GM23248 (cell line): ENCODE measurements at regions not wholly inside any gene's neighbourhood (a gene's known extent, or its start where the extent isn't known, plus 50 kb on each side); places are given as distances from the start of the nearest gene placed in this dataset.

ENCODE experiments used
- DNase-seq: peaks from one replicate; pipeline ENCODE4 v3.0.0-alpha.2; 2015
- H2AFZ ChIP-seq: fragments of 200-600 bp; sonication (generic); 2 replicates; pipeline ENCODE4 v1.6.1; 2016; ENCODE audit warnings: antibody characterized with exemption
- H3F3A ChIP-seq: fragments of 200-600 bp; sonication (generic); 2 replicates; pipeline ENCODE4 v1.6.1; 2016; ENCODE audit warnings: mild to moderate bottlenecking, antibody characterized with exemption, mixed run types; ENCODE audit not compliant: insufficient read depth
- H3K27ac ChIP-seq: fragments of 200-600 bp; sonication (generic); 2 replicates; pipeline ENCODE4 v1.5.1; 2016; ENCODE audit warnings: mild to moderate bottlenecking
- H3K27me3 ChIP-seq: fragments of 200-600 bp; sonication (generic); replicated peaks from 2 replicates; pipeline ENCODE4 v1.6.1; 2016; ENCODE audit warnings: mild to moderate bottlenecking; ENCODE audit not compliant: insufficient read depth
- H3K36me3 ChIP-seq: fragments of 200-600 bp; sonication (generic); 2 replicates; pipeline ENCODE4 v1.6.1; 2016; ENCODE audit warnings: low read depth, mild to moderate bottlenecking
- H3K4me1 ChIP-seq: fragments of 200-600 bp; sonication (generic); 2 replicates; pipeline ENCODE4 v1.6.1; 2016; ENCODE audit warnings: mild to moderate bottlenecking; ENCODE audit not compliant: insufficient read depth
- H3K4me2 ChIP-seq: fragments of 200-600 bp; sonication (generic); one replicate; pipeline ENCODE4 v1.6.1; 2016; ENCODE audit warnings: mild to moderate bottlenecking; ENCODE audit not compliant: unreplicated experiment
- H3K4me3 ChIP-seq: fragments of 200-600 bp; sonication (generic); 2 replicates; pipeline ENCODE4 v1.5.1; 2016; ENCODE audit warnings: mild to moderate bottlenecking
- H3K79me2 ChIP-seq: fragments of 200-600 bp; sonication (generic); 2 replicates; pipeline ENCODE4 v1.6.1; 2016; ENCODE audit warnings: mild to moderate bottlenecking; ENCODE audit not compliant: insufficient read depth
- H3K9ac ChIP-seq: fragments of 200-600 bp; sonication (generic); 2 replicates; pipeline ENCODE4 v1.6.1; 2016; ENCODE audit warnings: mild to moderate bottlenecking
- H3K9me2 ChIP-seq: fragments of 200-600 bp; sonication (generic); 2 replicates; pipeline ENCODE4 v1.6.1; 2016; ENCODE audit warnings: mixed run types, mild to moderate bottlenecking, moderate library complexity; ENCODE audit not compliant: insufficient read depth
- H3K9me3 ChIP-seq: fragments of 200-600 bp; sonication (generic); one replicate; pipeline ENCODE4 v1.6.1; 2017; ENCODE audit warnings: low read depth
- H4K20me1 ChIP-seq: fragments of 200-600 bp; sonication (generic); 2 replicates; pipeline ENCODE4 v1.6.0; 2016; ENCODE audit not compliant: insufficient read depth
- EZH2 ChIP-seq: fragments of 200-600 bp; sonication (generic); IDR thresholded peaks from 2 replicates; pipeline ENCODE4 v1.6.1; 2018; ENCODE audit warnings: antibody characterized with exemption, mild to moderate bottlenecking; ENCODE audit not compliant: insufficient read depth, poor library complexity, severe bottlenecking
- EZH2phosphoT487 ChIP-seq: fragments of 200-600 bp; sonication (generic); IDR thresholded peaks from 2 replicates; pipeline ENCODE4 v1.6.1; 2018; ENCODE audit warnings: antibody characterized with exemption, moderate library complexity, mild to moderate bottlenecking, low read depth; ENCODE audit not compliant: insufficient read depth
- WGBS, 2 experiments: methylation state at CpG; one replicate each; pipeline ENCODE4 v1.1.6; 2015 to 2017; ENCODE audit warnings: low lambda C conversion rate in 2 of 2, low coverage in 1 of 2; ENCODE audit errors: missing lambda C conversion rate in 2 of 2; 5-methylcytosine and 5-hydroxymethylcytosine counted together
- in situ Hi-C: fragments of 300-500 bp; cut with MboI; formaldehyde crosslinking; loops from 2 replicates; pipeline ENCODE4 v1.15.0; 2020

- 64 to 67% methylated on average over 6 of the region's 6 CpGs for WGBS, 2 experiments
Observed at GRCh38 chr10:21099291-21100062, 202.4 kb upstream of the NEBL start.

GRCh38 chr10:21097926-21098355, 200.8 kb upstream of the NEBL start:
- Histone ChIP-seq H3K9me3 (no peaks in the 10 kb centered on the region), H4K20me1 (no peaks in the 10 kb centered on the region), H3K4me3 (no peak overlapping the region), H2AFZ (no peak overlapping the region), H3K36me3 (no peaks in the 10 kb centered on the region), H3K9me2 (no peaks in the 10 kb centered on the region), H3K27me3 (no peaks in the 10 kb centered on the region), H3K9ac (no peak overlapping the region), H3K79me2 (no peaks in the 10 kb centered on the region), H3K4me2 (no peak overlapping the region), H3K4me1 (peaks cover 11% of the 10 kb centered on the region), H3F3A (no peaks in the 10 kb centered on the region), H3K27ac (peak overlapping the region; percentile 38)
- in situ Hi-C loops, result loop anchor here (25.0 kb wide), 1 partner anchor 389 kb away; no protein-coding TSS in a partner anchor
- TF ChIP-seq EZH2, result no peak
- TF ChIP-seq EZH2phosphoT487, result no peak
- no peak for DNase-seq
- WGBS, 2 experiments, result 93 to 95% methylated on average over 5 of the region's 5 CpGs

More at GRCh38 chr10:21099291-21100062, 202.4 kb upstream of the NEBL start:
- DNase-seq, result no peak
- no peak for TF ChIP-seq EZH2
- no peak for TF ChIP-seq EZH2phosphoT487
- no peak overlapping the region for H3K4me3 ChIP-seq
- peaks cover 11% of the 10 kb centered on the region for H3K4me1 ChIP-seq
- H3K9me2 ChIP-seq, result no peaks in the 10 kb centered on the region
- no peaks in the 10 kb centered on the region for H4K20me1 ChIP-seq
- H3K27ac ChIP-seq, result no peak overlapping the region
- H3K9me3 ChIP-seq, result no peaks in the 10 kb centered on the region
- H3K36me3 ChIP-seq, result no peaks in the 10 kb centered on the region
- H3K27me3 ChIP-seq, result no peaks in the 10 kb centered on the region
- no peak overlapping the region for H3K9ac ChIP-seq
- no peak overlapping the region for H3K4me2 ChIP-seq
- H3F3A ChIP-seq, result no peaks in the 10 kb centered on the region
- H3K79me2 ChIP-seq, result no peaks in the 10 kb centered on the region
- H2AFZ ChIP-seq, result no peak overlapping the region
- in situ Hi-C loops, result loop anchor here (25.0 kb wide), 1 partner anchor 388 kb away; no protein-coding TSS in a partner anchor

GRCh38 chr10:21095494-21096055, 198.5 kb upstream of the NEBL start:
- Histone ChIP-seq H3K4me2 (no peak overlapping the region), H3K4me1 (peaks cover 3% of the 10 kb centered on the region), H4K20me1 (no peaks in the 10 kb centered on the region), H3K9me2 (no peaks in the 10 kb centered on the region), H2AFZ (no peak overlapping the region), H3F3A (no peaks in the 10 kb centered on the region), H3K4me3 (no peak overlapping the region), H3K9ac (no peak overlapping the region), H3K27me3 (no peaks in the 10 kb centered on the region), H3K27ac (no peak overlapping the region), H3K9me3 (no peaks in the 10 kb centered on the region), H3K36me3 (no peaks in the 10 kb centered on the region), H3K79me2 (no peaks in the 10 kb centered on the region)
- TF ChIP-seq EZH2phosphoT487 (no peak), EZH2 (no peak)
- in situ Hi-C loops, result loop anchor here (25.0 kb wide), 1 partner anchor 392 kb away; no protein-coding TSS in a partner anchor
- DNase-seq, result no peak
- 60 to 65% methylated on average over 3 of the region's 3 CpGs for WGBS, 2 experiments

- Histone ChIP-seq H3K4me3 (no peak overlapping the region), H3K4me2 (no peak overlapping the region), H2AFZ (no peak overlapping the region), H3K79me2 (no peaks in the 10 kb centered on the region), H3K27me3 (no peaks in the 10 kb centered on the region), H3K9me3 (no peaks in the 10 kb centered on the region), H3K36me3 (no peaks in the 10 kb centered on the region), H3K9ac (no peak overlapping the region), H3K4me1 (no peaks in the 10 kb centered on the region), H4K20me1 (no peaks in the 10 kb centered on the region), H3K9me2 (no peaks in the 10 kb centered on the region), H3F3A (no peaks in the 10 kb centered on the region), H3K27ac (no peak overlapping the region)
- in situ Hi-C loops, result loop anchor here (25.0 kb wide), 1 partner anchor 392 kb away; no protein-coding TSS in a partner anchor
- DNase-seq, result no peak
- no peak for TF ChIP-seq EZH2
- TF ChIP-seq EZH2phosphoT487, result no peak
- 85 to 90% methylated on average over 3 of the region's 3 CpGs for WGBS, 2 experiments
Observed at GRCh38 chr10:21095073-21095472, 198.0 kb upstream of the NEBL start.
